ENCODE measurements at regions not wholly inside any gene's neighbourhood (a gene's known extent, or its start where the extent isn't known, plus 50 kb on each side); places are given as distances from the start of the nearest gene placed in this dataset.
"Not testable (repeated sequence)": the region's sequence is repeated elsewhere in the genome, so short reads cannot be mapped to it uniquely, and the experiment has no call there.

DNA sequence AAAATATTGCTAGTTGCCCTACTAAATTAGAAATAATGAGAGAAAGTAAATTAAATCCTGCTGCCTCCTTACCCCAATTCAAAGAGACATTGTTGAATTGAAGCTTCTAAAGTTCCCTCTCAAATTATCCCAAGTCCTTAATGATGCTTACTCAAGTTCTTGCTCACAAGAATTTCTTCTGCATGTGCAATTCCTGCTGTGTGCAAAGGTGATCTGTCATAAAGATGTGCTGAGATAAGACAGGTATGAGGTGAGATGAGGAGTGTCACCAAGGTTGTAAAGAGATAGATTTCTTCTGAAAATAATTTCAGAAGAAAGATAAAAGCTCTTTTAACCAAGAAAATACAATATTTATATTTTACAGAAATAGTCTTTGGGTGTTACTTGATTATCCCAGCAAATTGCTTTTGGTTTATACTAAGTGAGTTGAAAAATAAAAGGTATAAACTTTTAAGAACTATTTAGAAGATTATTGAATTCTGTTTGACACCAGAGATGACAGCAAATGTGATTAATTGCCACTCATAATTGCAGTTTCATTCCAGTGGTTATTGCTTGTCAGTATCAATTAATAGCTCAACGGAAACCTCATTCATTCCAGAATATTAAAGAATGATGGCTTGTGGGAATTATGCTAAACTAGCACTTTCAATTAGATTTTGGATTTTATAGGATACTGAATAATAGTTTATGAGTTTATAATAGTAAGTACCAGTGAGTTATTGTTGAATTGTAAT lies 674.3 kb downstream of the STK39 start:
- H3K27ac Mint-ChIP-seq = no peak overlapping the region
- ChIA-PET POLR2A (no interaction called here), CTCF (no interaction called here)
- H3K36me3 Mint-ChIP-seq = no peaks in the 10 kb centered on the region
- H3K9me3 Mint-ChIP-seq = no peaks in the 10 kb centered on the region
- peaks cover 2% of the 10 kb centered on the region for H3K27me3 Mint-ChIP-seq
- DNase-seq = no peak
- intact Hi-C loops (cut with micrococcal nuclease) = no loop called here
- H3K4me1 Mint-ChIP-seq (ENCODE audit: low read depth) = no peaks in the 10 kb centered on the region
- H3K4me3 Mint-ChIP-seq = no peak overlapping the region

DNA sequence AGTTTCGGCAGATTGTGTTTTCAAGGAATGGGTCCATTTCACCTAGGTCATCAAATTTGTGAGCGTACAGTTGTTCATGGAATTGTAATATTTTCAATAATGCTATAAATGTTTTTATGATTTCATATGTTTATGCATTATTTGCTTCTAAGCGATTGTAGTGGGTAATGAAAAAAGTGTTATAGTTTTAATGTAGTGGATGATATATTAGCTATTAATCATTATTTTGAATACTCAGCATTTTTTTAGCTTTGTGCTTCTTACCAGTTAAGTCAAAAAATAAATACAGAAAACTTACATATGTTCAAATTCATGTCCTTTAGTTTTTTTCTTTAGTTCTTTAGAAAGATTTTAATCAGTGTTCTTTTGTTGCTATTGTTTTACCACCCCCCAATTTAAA lies 677.0 kb downstream of the STK39 start:
- Mint-ChIP-seq H3K9me3 (no peaks in the 10 kb centered on the region), H3K27me3 (peaks cover 2% of the 10 kb centered on the region), H3K4me1 (ENCODE audit: low read depth) (no peaks in the 10 kb centered on the region), H3K4me3 (no peak overlapping the region), H3K27ac (no peak overlapping the region), H3K36me3 (no peaks in the 10 kb centered on the region)
- CTCF ChIA-PET = no interaction called here
- DNase-seq = no peak
- POLR2A ChIA-PET = no interaction called here
- intact Hi-C loops (cut with micrococcal nuclease) = no loop called here

DNA sequence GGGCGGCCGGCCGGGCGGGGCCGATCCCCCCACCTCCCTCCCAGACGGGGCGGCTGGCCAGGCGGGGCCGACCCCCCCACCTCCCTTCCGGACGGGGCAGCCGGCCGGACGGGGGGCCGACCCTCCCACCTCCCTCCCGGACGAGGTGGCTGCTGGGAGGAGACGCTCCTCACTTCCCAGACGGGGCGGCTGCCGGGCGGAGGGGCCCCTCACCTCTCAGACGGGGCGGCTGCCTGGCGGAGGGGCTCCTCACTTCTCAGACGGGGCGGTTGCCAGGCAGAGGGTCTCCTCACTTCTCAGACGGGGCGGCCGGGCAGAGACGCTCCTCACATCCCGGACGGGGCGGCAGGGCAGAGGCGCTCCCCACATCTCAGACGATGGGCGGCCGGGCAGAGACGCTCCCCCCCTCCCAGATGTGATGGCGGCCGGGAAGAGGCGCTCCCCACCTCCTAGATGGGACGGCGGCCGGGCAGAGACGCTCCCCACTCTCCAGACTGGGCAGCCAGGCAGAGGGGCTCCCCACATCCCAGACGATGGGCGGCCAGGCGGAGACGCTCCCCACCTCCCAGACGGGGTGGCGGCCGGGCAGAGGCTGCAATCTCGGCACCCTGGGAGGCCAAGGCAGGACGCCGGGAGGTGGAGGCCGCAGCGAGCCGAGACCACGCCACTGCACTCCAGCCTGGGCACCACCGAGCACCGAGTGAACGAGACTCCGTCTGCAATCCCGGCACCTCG lies 675.8 kb downstream of the XIRP2 start:
- H3K4me1 Mint-ChIP-seq (ENCODE audit: low read depth); DNase-seq; H3K36me3 Mint-ChIP-seq; CTCF ChIA-PET; POLR2A ChIA-PET; H3K9me3 Mint-ChIP-seq; H3K4me3 Mint-ChIP-seq; intact Hi-C loops (cut with micrococcal nuclease); H3K27ac Mint-ChIP-seq; H3K27me3 Mint-ChIP-seq: not testable (repeated sequence)

DNA sequence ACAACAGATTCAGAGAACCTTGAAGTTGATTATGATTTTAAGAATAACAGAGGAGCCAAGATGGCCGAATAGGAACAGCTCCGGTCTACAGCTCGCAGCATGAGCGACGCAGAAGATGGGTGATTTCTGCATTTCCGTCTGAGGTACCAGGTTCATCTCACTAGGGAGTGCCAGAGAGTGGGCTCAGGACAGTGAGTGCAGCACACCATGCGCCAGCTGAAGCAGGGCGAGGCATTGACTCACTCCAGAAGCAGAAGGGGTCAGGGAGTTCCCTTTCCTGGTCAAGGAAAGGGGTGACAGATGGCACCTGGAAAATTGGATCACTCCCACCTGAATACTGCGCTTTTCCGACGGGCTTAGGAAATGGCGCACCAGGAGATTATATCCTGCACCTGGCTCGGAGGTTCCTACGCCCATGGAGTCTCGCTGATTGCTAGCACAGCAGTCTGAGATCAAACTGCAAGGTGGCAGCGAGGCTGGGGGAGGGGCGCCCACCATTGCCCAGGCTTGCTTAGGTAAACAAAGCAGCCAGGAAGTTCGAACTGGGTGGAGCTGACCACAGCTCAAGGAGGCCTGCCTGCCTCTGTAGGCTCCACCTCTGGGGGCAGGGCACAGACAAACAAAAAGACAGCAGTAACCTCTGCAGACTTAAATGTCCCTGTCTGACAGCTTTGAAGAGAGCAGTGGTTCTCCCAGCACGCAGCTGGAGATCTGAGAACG lies 670.2 kb downstream of the XIRP2 start:
- CTCF ChIA-PET; H3K27me3 Mint-ChIP-seq; H3K36me3 Mint-ChIP-seq; H3K27ac Mint-ChIP-seq; H3K9me3 Mint-ChIP-seq; H3K4me1 Mint-ChIP-seq (ENCODE audit: low read depth); H3K4me3 Mint-ChIP-seq; DNase-seq; intact Hi-C loops (cut with micrococcal nuclease); POLR2A ChIA-PET: not testable (repeated sequence)

DNA sequence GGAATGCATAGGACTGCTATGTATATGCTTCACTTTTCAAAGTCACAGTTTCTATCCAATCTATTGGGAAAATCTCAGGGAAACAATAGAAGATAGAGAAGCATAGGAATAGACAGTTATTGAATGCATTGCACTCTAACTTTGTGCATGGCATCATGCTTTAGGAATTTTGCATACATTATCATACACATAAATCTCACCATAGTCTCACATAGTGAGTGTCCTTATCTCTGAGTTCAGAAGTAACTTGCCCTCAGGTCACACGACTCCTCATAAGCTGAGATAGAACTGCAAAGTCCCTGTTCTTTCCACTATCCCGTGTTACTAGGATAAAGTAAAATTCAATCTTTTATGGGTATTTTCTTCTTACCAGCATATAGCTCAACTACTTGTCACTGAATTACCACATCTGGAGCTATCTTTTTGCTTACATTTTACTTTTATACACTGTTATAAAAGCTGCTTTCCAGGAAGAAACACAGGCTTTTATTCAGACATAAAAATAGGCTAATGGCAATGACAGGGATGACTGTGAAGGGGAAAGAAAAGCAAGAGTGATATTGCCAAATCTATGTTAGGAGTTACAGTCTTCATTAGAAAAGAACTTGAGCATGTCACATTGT lies 666.9 kb downstream of the XIRP2 start:
- no peaks in the 10 kb centered on the region for H3K27me3 Mint-ChIP-seq
- intact Hi-C loops (cut with micrococcal nuclease) = no loop called here
- DNase-seq = no peak
- H3K9me3 Mint-ChIP-seq = no peaks in the 10 kb centered on the region
- H3K4me3 Mint-ChIP-seq = no peak overlapping the region
- H3K27ac Mint-ChIP-seq = no peak overlapping the region
- ChIA-PET POLR2A (no interaction called here), CTCF (no interaction called here)
- H3K4me1 Mint-ChIP-seq (ENCODE audit: low read depth) = no peaks in the 10 kb centered on the region
- no peaks in the 10 kb centered on the region for H3K36me3 Mint-ChIP-seq

DNA sequence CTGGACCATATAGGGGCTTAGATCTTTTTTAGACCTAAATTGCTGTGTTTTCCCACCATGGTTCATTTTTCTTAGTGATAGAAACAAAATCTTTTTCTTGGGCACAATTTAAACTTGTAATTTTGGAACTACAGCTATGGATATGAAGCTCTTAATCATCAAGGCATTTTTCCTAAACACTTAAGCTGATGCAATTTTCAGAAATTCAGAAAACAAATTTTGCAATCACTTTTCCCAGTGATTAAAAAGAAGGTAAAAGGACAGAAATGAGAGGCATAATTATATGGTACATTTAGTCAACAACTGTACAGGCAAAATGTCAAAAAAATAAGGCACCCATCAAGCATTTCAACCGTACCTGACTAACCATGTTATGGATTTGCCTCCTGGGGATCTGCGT lies 665.4 kb downstream of the XIRP2 start:
- Mint-ChIP-seq H3K27ac (no peak overlapping the region), H3K27me3 (no peaks in the 10 kb centered on the region), H3K4me1 (ENCODE audit: low read depth) (no peaks in the 10 kb centered on the region), H3K4me3 (no peak overlapping the region), H3K36me3 (no peaks in the 10 kb centered on the region), H3K9me3 (no peaks in the 10 kb centered on the region)
- ChIA-PET CTCF (no interaction called here), POLR2A (no interaction called here)
- intact Hi-C loops (cut with micrococcal nuclease) = no loop called here
- DNase-seq = no peak

DNA sequence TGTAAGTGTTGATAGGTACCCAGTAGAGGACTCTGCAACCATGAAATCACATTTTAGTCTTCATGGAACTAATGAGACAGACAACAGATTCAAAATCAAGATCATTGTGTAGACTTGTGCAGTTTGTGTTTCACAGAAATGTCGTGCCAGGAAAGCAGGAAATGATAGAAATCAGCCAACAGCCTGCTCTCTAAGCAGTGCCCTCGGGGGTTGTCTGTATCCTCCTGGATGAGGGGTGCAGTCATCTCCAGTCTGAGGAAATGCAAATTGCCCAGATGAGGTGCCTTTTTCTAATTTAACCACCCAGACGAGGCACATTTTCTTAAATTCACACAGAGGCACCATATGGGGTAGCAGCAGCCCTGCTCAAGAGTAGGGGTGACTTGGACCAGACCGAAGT lies 663.1 kb downstream of the XIRP2 start:
- Mint-ChIP-seq H3K9me3 (no peaks in the 10 kb centered on the region), H3K4me3 (no peak overlapping the region), H3K27ac (no peak overlapping the region), H3K36me3 (no peaks in the 10 kb centered on the region), H3K27me3 (no peaks in the 10 kb centered on the region), H3K4me1 (ENCODE audit: low read depth) (no peaks in the 10 kb centered on the region)
- no peak for DNase-seq
- ChIA-PET CTCF (no interaction called here), POLR2A (no interaction called here)
- intact Hi-C loops (cut with micrococcal nuclease) = no loop called here

DNA sequence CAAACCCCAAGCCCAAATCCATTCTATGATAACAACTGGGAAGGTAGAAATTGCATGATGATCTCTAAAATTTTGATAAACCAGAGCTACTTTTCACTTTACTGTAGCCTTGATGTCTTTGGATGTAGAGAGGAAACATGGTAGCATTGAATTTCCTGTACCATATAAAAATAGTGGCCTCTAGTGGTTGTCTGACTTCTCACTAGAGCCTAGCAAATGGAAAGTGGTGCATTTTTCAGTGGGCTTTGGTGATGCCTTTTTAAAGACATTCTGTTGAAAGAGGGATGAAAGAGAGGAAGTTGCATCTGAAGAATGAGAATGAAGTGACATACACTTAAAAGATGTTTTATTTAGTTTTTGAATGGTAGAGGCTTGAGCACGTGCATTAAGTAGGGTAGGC lies 662.2 kb downstream of the XIRP2 start:
- ChIA-PET POLR2A (no interaction called here), CTCF (interaction anchor here (0.7 kb wide), 1 partner anchor 1011 kb away, joined by 4 read pairs; no protein-coding TSS in a partner anchor)
- no peak overlapping the region for H3K4me3 Mint-ChIP-seq
- intact Hi-C loops (cut with micrococcal nuclease) = no loop called here
- DNase-seq = no peak
- H3K27me3 Mint-ChIP-seq = no peaks in the 10 kb centered on the region
- H3K27ac Mint-ChIP-seq = no peak overlapping the region
- H3K4me1 Mint-ChIP-seq (ENCODE audit: low read depth) = no peaks in the 10 kb centered on the region
- H3K9me3 Mint-ChIP-seq = no peaks in the 10 kb centered on the region
- no peaks in the 10 kb centered on the region for H3K36me3 Mint-ChIP-seq

DNA sequence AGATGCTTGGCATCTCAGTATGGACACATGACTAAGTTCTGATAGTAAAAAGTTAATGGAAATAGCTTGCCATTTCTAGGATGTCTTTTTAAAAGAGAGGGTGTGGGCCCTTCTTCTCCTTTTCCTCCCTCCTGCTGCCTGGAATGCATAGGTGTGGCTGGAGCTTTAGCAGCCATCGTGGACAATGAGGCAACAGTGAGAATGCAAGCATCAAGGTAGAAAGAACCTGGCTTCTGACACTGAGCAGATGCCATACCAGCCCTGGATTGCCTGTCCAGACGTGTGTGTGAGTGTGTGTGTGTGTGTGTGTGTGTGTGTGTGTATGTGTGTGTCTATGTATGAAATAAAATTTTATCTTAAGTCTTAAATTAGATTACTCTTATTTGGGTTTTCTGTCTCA lies 660.1 kb downstream of the XIRP2 start:
- Mint-ChIP-seq H3K27me3 (no peaks in the 10 kb centered on the region), H3K36me3 (no peaks in the 10 kb centered on the region), H3K4me1 (ENCODE audit: low read depth) (no peaks in the 10 kb centered on the region), H3K27ac (no peak overlapping the region), H3K9me3 (no peaks in the 10 kb centered on the region), H3K4me3 (no peak overlapping the region)
- intact Hi-C loops (cut with micrococcal nuclease) = no loop called here
- DNase-seq = no peak
- ChIA-PET CTCF (no interaction called here), POLR2A (no interaction called here)

DNA sequence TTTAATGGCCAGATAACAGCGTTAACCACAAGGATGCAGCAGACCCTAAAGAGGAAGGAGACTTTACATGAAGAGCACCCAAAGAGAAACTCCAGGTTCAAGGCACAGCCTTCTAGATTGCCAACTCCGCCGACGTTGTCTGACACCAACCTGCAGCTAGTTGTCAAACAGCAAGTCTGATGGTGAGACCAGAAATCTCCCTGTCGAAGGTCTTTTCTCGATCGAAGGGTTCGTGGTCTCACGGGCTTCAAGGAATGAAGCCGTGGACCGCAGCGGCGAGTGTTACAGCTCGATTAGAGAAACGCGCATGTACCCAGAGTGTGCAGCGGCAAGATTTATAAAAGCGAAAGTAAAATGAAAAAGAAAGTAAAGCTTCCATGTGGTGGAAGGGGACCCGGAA lies 656.3 kb downstream of the XIRP2 start:
- Mint-ChIP-seq H3K9me3 (no peaks in the 10 kb centered on the region), H3K36me3 (no peaks in the 10 kb centered on the region), H3K4me3 (no peak overlapping the region), H3K27ac (no peak overlapping the region), H3K4me1 (ENCODE audit: low read depth) (no peaks in the 10 kb centered on the region), H3K27me3 (no peaks in the 10 kb centered on the region)
- CTCF ChIA-PET = interaction anchor here (0.7 kb wide), 1 partner anchor 115 kb away, joined by 3 read pairs; no protein-coding TSS in a partner anchor
- no peak for DNase-seq
- POLR2A ChIA-PET = no interaction called here
- intact Hi-C loops (cut with micrococcal nuclease) = no loop called here

DNA sequence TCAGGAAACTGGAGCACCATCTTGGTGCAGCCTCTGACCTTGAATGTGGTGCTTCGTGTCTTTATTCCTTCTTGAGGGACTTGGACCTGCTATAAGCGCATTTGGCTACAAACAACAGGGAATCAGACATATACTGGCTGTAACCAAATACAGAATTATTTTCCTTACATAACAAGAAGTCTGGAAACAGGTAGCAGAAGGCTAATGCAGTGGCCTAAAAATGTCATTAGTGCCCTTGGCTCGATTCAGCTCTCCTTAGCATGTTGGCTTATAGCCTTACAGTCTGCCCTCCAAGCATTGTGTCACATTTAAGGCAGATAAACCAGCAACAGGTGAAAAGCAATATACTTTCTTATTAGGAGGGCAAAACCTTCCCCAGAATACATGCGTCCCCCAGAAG lies 655.4 kb downstream of the XIRP2 start:
- POLR2A ChIA-PET = no interaction called here
- DNase-seq = no peak
- H3K4me1 Mint-ChIP-seq (ENCODE audit: low read depth) = no peaks in the 10 kb centered on the region

DNA sequence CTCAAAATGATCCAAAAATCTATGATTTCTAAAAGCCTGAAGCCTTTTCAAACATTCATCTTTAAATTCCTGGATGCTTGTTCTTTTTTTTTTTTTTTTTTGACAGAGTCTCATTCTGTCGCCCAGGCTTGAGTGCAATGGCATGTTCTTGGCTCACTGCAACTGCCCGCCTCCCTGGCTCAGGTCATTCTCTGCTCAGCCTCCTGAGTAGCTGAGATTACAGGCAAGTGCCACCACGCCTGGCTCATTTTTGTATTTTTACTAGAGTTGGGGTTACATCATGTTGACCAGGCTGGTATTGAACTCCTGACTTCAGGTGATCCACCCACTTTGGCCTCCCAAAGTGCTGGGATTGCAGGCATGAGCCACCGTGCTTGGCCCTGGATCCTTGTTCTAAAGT lies 649.5 kb downstream of the XIRP2 start:
- Mint-ChIP-seq H3K4me3 (no peak overlapping the region), H3K27ac (no peak overlapping the region), H3K36me3 (no peaks in the 10 kb centered on the region), H3K4me1 (ENCODE audit: low read depth) (no peaks in the 10 kb centered on the region), H3K9me3 (no peaks in the 10 kb centered on the region), H3K27me3 (no peaks in the 10 kb centered on the region)
- intact Hi-C loops (cut with micrococcal nuclease) = no loop called here
- POLR2A ChIA-PET = no interaction called here
- no peak for DNase-seq
- CTCF ChIA-PET = no interaction called here

More for the DNA sequence above, 655.4 kb downstream of the XIRP2 start:
- Mint-ChIP-seq H3K36me3 (no peaks in the 10 kb centered on the region), H3K27ac (no peak overlapping the region), H3K9me3 (no peaks in the 10 kb centered on the region), H3K27me3 (no peaks in the 10 kb centered on the region), H3K4me3 (no peak overlapping the region)
- intact Hi-C loops (cut with micrococcal nuclease) = no loop called here
- CTCF ChIA-PET = no interaction called here

Measured in activated CD4-positive, alpha-beta memory T cell treated with anti-CD3 and anti-CD28 coated beads for 36 hours (primary cell).